ENCODE measurements at regions not wholly inside any gene's neighbourhood (a gene's known extent, or its start where the extent isn't known, plus 50 kb on each side); places are given as distances from the start of the nearest gene placed in this dataset.

DNA sequence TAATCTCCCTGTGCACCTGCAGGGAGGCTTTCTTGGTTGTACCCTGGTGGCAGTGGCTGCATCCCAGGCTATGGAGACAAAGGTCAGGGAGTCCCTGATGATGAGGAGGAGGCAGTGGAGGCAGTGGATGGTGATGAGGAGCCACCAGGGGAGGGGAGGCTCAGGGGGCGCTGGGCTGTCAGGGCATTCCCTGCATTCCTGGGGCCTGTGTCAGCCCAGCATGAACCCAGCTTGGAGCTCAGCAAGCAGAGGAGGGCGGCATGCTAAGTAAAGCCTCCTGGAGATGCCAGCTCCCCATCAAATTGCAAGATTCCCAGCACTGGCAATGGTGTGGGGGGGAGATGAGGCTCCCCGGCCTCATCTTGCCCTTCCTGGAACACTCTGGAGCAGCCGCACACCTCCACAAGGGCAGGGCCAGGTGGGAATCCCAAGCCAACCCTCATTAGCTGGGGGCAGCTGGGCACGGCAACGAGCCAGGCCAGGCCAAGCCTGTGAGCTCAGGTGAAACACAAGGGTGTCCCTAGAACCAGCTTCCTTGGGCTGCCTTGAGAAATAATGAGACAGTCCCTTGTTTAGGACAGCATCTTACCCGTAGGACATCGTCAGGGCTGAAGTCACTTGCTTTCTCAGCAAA, 469.5 kb downstream of the MATN1 start:
- Mint-ChIP-seq H3K27ac (no peak overlapping the region), H3K4me1 (peaks cover 27% of the 10 kb centered on the region), H3K27me3 (ENCODE audit: insufficient read depth) (no peaks in the 10 kb centered on the region), H3K9me3 (no peaks in the 10 kb centered on the region), H3K4me3 (no peak overlapping the region), H3K36me3 (ENCODE audit: low read depth) (no peaks in the 10 kb centered on the region)
- DNase-seq, result peak; percentile 84
- Histone ChIP-seq H3K4me3 (ENCODE audit: low read length) (no peak overlapping the region), H3K9me3 (ENCODE audit: control insufficient read depth, low read length) (no peaks in the 10 kb centered on the region), H3K27me3 (ENCODE audit: control insufficient read depth, insufficient read depth, low read length, poor library complexity, severe bottlenecking) (no peaks in the 10 kb centered on the region), H3K36me3 (ENCODE audit: control insufficient read depth, insufficient read depth, low read length) (no peaks in the 10 kb centered on the region), H3K27ac (ENCODE audit: low read depth, low read length) (no peak overlapping the region), H3K9ac (ENCODE audit: extremely low read depth, low read length, poor library complexity, severe bottlenecking) (no peak overlapping the region), H3K4me1 (ENCODE audit: control insufficient read depth, insufficient read depth, low read length) (peaks cover 5% of the 10 kb centered on the region)
- 78 to 89% methylated on average over 5 to 8 of the region's 8 CpGs for WGBS, 2 experiments (ENCODE audit: insufficient coverage in 1 of 2, insufficient read length in 1 of 2)
- TF ChIP-seq, protein P1, sequence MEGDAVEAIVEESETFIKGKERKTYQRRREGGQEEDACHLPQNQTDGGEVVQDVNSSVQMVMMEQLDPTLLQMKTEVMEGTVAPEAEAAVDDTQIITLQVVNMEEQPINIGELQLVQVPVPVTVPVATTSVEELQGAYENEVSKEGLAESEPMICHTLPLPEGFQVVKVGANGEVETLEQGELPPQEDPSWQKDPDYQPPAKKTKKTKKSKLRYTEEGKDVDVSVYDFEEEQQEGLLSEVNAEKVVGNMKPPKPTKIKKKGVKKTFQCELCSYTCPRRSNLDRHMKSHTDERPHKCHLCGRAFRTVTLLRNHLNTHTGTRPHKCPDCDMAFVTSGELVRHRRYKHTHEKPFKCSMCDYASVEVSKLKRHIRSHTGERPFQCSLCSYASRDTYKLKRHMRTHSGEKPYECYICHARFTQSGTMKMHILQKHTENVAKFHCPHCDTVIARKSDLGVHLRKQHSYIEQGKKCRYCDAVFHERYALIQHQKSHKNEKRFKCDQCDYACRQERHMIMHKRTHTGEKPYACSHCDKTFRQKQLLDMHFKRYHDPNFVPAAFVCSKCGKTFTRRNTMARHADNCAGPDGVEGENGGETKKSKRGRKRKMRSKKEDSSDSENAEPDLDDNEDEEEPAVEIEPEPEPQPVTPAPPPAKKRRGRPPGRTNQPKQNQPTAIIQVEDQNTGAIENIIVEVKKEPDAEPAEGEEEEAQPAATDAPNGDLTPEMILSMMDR (conservative IDR thresholded peaks at IDR 0.05), result no peak

DNA sequence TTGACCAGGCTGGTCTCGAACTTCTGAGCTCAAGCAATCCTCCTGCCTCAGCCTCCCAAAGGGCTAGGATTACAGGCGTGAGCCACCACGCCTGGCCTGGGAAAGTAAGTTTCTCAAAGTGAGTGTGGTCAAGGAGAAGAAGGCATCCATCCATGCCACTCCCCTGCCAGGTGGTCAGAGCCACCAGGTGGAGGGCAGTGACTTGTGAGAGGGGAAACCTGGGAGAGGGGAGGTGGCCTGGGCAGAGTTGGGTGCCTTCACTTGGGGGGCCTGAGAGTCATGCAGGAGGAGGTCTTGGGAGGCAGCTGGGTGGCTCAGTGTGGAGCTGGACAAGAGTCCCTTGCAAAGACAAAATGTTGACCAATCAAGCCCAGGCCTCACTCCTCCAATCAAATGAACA, 470.0 kb downstream of the MATN1 start:
- no peaks in the 10 kb centered on the region for H3K27me3 Mint-ChIP-seq (ENCODE audit: insufficient read depth)
- H3K9me3 ChIP-seq (ENCODE audit: control insufficient read depth, low read length), result no peaks in the 10 kb centered on the region
- DNase-seq, result no peak
- no peaks in the 10 kb centered on the region for H3K27me3 ChIP-seq (ENCODE audit: control insufficient read depth, insufficient read depth, low read length, poor library complexity, severe bottlenecking)
- no peaks in the 10 kb centered on the region for H3K36me3 Mint-ChIP-seq (ENCODE audit: low read depth)
- H3K9ac ChIP-seq (ENCODE audit: extremely low read depth, low read length, poor library complexity, severe bottlenecking), result no peak overlapping the region
- no peak overlapping the region for H3K27ac Mint-ChIP-seq
- no peaks in the 10 kb centered on the region for H3K9me3 Mint-ChIP-seq
- no peak overlapping the region for H3K27ac ChIP-seq (ENCODE audit: low read depth, low read length)
- TF ChIP-seq, protein P1 (conservative IDR thresholded peaks at IDR 0.05), result no peak
- H3K4me3 ChIP-seq (ENCODE audit: low read length), result no peak overlapping the region
- WGBS, 2 experiments (ENCODE audit: insufficient coverage in 1 of 2, insufficient read length in 1 of 2), result 74 to 90% methylated on average over 3 of the region's 3 CpGs
- peaks cover 5% of the 10 kb centered on the region for H3K4me1 ChIP-seq (ENCODE audit: control insufficient read depth, insufficient read depth, low read length)
- no peaks in the 10 kb centered on the region for H3K36me3 ChIP-seq (ENCODE audit: control insufficient read depth, insufficient read depth, low read length)
- no peak overlapping the region for H3K4me3 Mint-ChIP-seq
- H3K4me1 Mint-ChIP-seq, result peaks cover 26% of the 10 kb centered on the region

- WGBS, 2 experiments (ENCODE audit: insufficient coverage in 1 of 2, insufficient read length in 1 of 2), result 83 to 90% methylated on average over 2 to 6 of the region's 6 CpGs
- Histone ChIP-seq H3K27me3 (ENCODE audit: control insufficient read depth, insufficient read depth, low read length, poor library complexity, severe bottlenecking) (no peaks in the 10 kb centered on the region), H3K9ac (ENCODE audit: extremely low read depth, low read length, poor library complexity, severe bottlenecking) (no peak overlapping the region), H3K9me3 (ENCODE audit: control insufficient read depth, low read length) (no peaks in the 10 kb centered on the region), H3K4me3 (ENCODE audit: low read length) (no peak overlapping the region), H3K4me1 (ENCODE audit: control insufficient read depth, insufficient read depth, low read length) (no peaks in the 10 kb centered on the region), H3K36me3 (ENCODE audit: control insufficient read depth, insufficient read depth, low read length) (no peaks in the 10 kb centered on the region), H3K27ac (ENCODE audit: low read depth, low read length) (no peak overlapping the region)
- peaks cover 26% of the 10 kb centered on the region for H3K4me1 Mint-ChIP-seq
- DNase-seq, result no peak
- H3K27me3 Mint-ChIP-seq (ENCODE audit: insufficient read depth), result no peaks in the 10 kb centered on the region
- H3K4me3 Mint-ChIP-seq, result no peak overlapping the region
- no peak overlapping the region for H3K27ac Mint-ChIP-seq
- no peaks in the 10 kb centered on the region for H3K9me3 Mint-ChIP-seq
- H3K36me3 Mint-ChIP-seq (ENCODE audit: low read depth), result no peaks in the 10 kb centered on the region
- TF ChIP-seq, protein P1 (conservative IDR thresholded peaks at IDR 0.05), result no peak
Observed at GRCh38 chr1:30250984-30251850, 472.2 kb downstream of the MATN1 start.

Data from endodermal cell (in vitro differentiated cells).